Neural cell (in vitro differentiated cells): ENCODE measurements at regions not wholly inside any gene's neighbourhood (a gene's known extent, or its start where the extent isn't known, plus 50 kb on each side); places are given as distances from the start of the nearest gene placed in this dataset.

Experiments
- H2AFZ ChIP-seq: fragments of 200-600, 300-800 bp; sonication (generic), shearing (Covaris generic); 2 replicates; pipeline ENCODE4 v1.6.0; 2014; ENCODE audit warnings: low read depth, mild to moderate bottlenecking, antibody characterized with exemption, low read length, moderate library complexity
- H3F3A ChIP-seq: fragments of 200-600 bp; shearing (Covaris generic); 2 replicates; pipeline ENCODE4 v1.6.1; 2016; ENCODE audit warnings: mild to moderate bottlenecking, moderate library complexity, mixed read lengths, antibody characterized with exemption, low read length; ENCODE audit not compliant: insufficient read depth, poor library complexity, severe bottlenecking
- H3K27ac ChIP-seq: fragments of 200-600, 300-800 bp; sonication (generic), shearing (Covaris generic); 2 replicates; pipeline ENCODE4 v1.5.1; 2014; ENCODE audit warnings: mild to moderate bottlenecking, low read length, moderate library complexity
- H3K27me3 ChIP-seq: fragments of 300-800, 200-600 bp; sonication (generic), shearing (Covaris generic); 2 replicates; pipeline ENCODE4 v1.6.0; 2014; ENCODE audit warnings: mild to moderate bottlenecking, low read depth, low read length, moderate library complexity; ENCODE audit not compliant: insufficient read depth
- H3K36me3 ChIP-seq: fragments of 300-800, 200-600 bp; sonication (generic), shearing (Covaris generic); 2 replicates; pipeline ENCODE4 v1.5.1; 2014; ENCODE audit warnings: mild to moderate bottlenecking, antibody characterized with exemption, low read length, moderate library complexity; ENCODE audit not compliant: insufficient read depth
- H3K4me2 ChIP-seq: fragments of 300-800, 200-600 bp; sonication (generic), shearing (Covaris generic); 2 replicates; pipeline ENCODE4 v1.6.0; 2014; ENCODE audit warnings: mild to moderate bottlenecking, low read length
- H3K4me3 ChIP-seq: fragments of 300-800, 200-600 bp; sonication (generic), shearing (Covaris generic); 2 replicates; pipeline ENCODE4 v1.5.1; 2014; ENCODE audit warnings: mild to moderate bottlenecking, low read length, moderate library complexity
- H3K79me2 ChIP-seq: fragments of 200-600 bp; shearing (Covaris generic); replicated peaks from 2 replicates; pipeline ENCODE4 v1.6.0; 2014; ENCODE audit warnings: mild to moderate bottlenecking, low read length, moderate library complexity; ENCODE audit not compliant: insufficient read depth
- H3K9ac ChIP-seq: fragments of 300-800, 200-600 bp; sonication (generic), shearing (Covaris generic); 2 replicates; pipeline ENCODE4 v1.6.1; 2016; ENCODE audit warnings: mild to moderate bottlenecking, low read length, mixed read lengths
- H3K9me2 ChIP-seq: fragments of 200-600 bp; shearing (Covaris generic); 2 replicates; pipeline ENCODE4 v1.6.1; 2016; ENCODE audit warnings: mild to moderate bottlenecking, low read length, mixed read lengths; ENCODE audit not compliant: insufficient read depth
- H3K9me3 ChIP-seq: fragments of 200-600, 300-800 bp; sonication (generic), shearing (Covaris generic); 2 replicates; pipeline ENCODE4 v1.6.1; 2016; ENCODE audit warnings: mild to moderate bottlenecking, mixed run types, low read length, moderate library complexity, mixed read lengths
- H4K20me1 ChIP-seq: fragments of 200-600 bp; shearing (Covaris generic); 2 replicates; pipeline ENCODE4 v1.6.1; 2016; ENCODE audit warnings: mild to moderate bottlenecking, mixed run types; ENCODE audit not compliant: insufficient read depth
- CTCF ChIP-seq: fragments of 450-650 bp; IDR thresholded peaks from 2 replicates; pipeline ENCODE4 v1.5.1; 2014; ENCODE audit warnings: antibody characterized with exemption, mild to moderate bottlenecking, moderate library complexity; ENCODE audit not compliant: poor library complexity, severe bottlenecking
- EP300 ChIP-seq: fragments of 450-650 bp; conservative IDR thresholded peaks from 2 replicates; pipeline ENCODE4 v1.6.1; 2014; ENCODE audit warnings: antibody characterized with exemption, mild to moderate bottlenecking, moderate library complexity; ENCODE audit not compliant: poor library complexity, severe bottlenecking
- EZH2 ChIP-seq: fragments of 200-600, 300-800 bp; shearing (Covaris generic), sonication (generic); IDR thresholded peaks from 2 replicates; pipeline ENCODE4 v1.6.1; 2014; ENCODE audit warnings: antibody characterized with exemption, low read length, borderline replicate concordance, mild to moderate bottlenecking; ENCODE audit not compliant: insufficient read depth, poor library complexity, severe bottlenecking
- MXI1 ChIP-seq: fragments of 450-650 bp; conservative IDR thresholded peaks from 2 replicates; pipeline ENCODE4 v1.6.1; 2014; ENCODE audit warnings: antibody characterized with exemption, mild to moderate bottlenecking; ENCODE audit not compliant: poor library complexity, severe bottlenecking
- POLR2AphosphoS5 ChIP-seq: IDR thresholded peaks from 2 replicates; pipeline ENCODE4 v1.6.1; 2012
- RAD21 ChIP-seq: fragments of 450-650 bp; conservative IDR thresholded peaks from 2 replicates; pipeline ENCODE4 v1.6.1; 2014; ENCODE audit warnings: antibody characterized with exemption, mild to moderate bottlenecking, moderate library complexity
- SMC3 ChIP-seq: fragments of 450-650 bp; conservative IDR thresholded peaks from 2 replicates; pipeline ENCODE4 v1.6.1; 2014; ENCODE audit warnings: antibody characterized with exemption, mild to moderate bottlenecking, moderate library complexity; ENCODE audit not compliant: poor library complexity
- TAF1 ChIP-seq: IDR thresholded peaks from 2 replicates; pipeline ENCODE4 v1.6.1; 2012; ENCODE audit warnings: low read depth

GRCh38 chr13:31424130-31424729 is 224.5 kb downstream of the B3GLCT start:
- H2AFZ ChIP-seq = no peak overlapping the region
- H3K9me2 ChIP-seq = no peaks in the 10 kb centered on the region
- H3K79me2 ChIP-seq = no peaks in the 10 kb centered on the region
- no peak overlapping the region for H3K4me3 ChIP-seq
- H4K20me1 ChIP-seq = no peaks in the 10 kb centered on the region
- H3F3A ChIP-seq = no peaks in the 10 kb centered on the region
- no peaks in the 10 kb centered on the region for H3K9me3 ChIP-seq
- H3K36me3 ChIP-seq = no peaks in the 10 kb centered on the region
- TF ChIP-seq POLR2AphosphoS5 = no peak
- TF ChIP-seq EZH2 = no peak
- TF ChIP-seq RAD21 = peak; percentile 77
- TF ChIP-seq MXI1 = no peak
- peak; percentile 73 for TF ChIP-seq CTCF
- TF ChIP-seq TAF1 = no peak
- peak; percentile 77 for TF ChIP-seq SMC3
- no peak for TF ChIP-seq EP300
- no peaks in the 10 kb centered on the region for H3K27me3 ChIP-seq
- no peak overlapping the region for H3K9ac ChIP-seq
- no peak overlapping the region for H3K27ac ChIP-seq
- H3K4me2 ChIP-seq = no peak overlapping the region

- H3K79me2 ChIP-seq = no peaks in the 10 kb centered on the region
Observed at GRCh38 chr13:31426395-31426794, 226.6 kb downstream of the B3GLCT start.

More at GRCh38 chr13:31426395-31426794, 226.6 kb downstream of the B3GLCT start:
- Histone ChIP-seq H3K36me3 (no peaks in the 10 kb centered on the region), H3K4me2 (no peak overlapping the region), H4K20me1 (no peaks in the 10 kb centered on the region), H3K27ac (no peak overlapping the region), H3K9me2 (no peaks in the 10 kb centered on the region), H3K27me3 (no peaks in the 10 kb centered on the region), H3K9ac (no peak overlapping the region), H3K9me3 (no peaks in the 10 kb centered on the region), H3F3A (no peaks in the 10 kb centered on the region), H2AFZ (no peak overlapping the region), H3K4me3 (no peak overlapping the region)
- TF ChIP-seq SMC3 (no peak), CTCF (no peak), TAF1 (no peak), EZH2 (no peak), MXI1 (no peak), POLR2AphosphoS5 (no peak)
